Motor neuron (in vitro differentiated cells): ENCODE measurements at regions not wholly inside any gene's neighbourhood (a gene's known extent, or its start where the extent isn't known, plus 50 kb on each side); places are given as distances from the start of the nearest gene placed in this dataset.

Source experiments
- ATAC-seq, 8 experiments: fragments of 200-7000 bp; cut with Tn5 transposase; replicated peaks in 6 of 8; 2 replicates each; pipeline ENCODE4 v1.8.0; 2021; ENCODE audit warnings: mild to moderate bottlenecking in 8 of 8, moderate library complexity in 8 of 8
- H3K27ac ChIP-seq, 2 donors: fragments of 250-450 bp; sonication (Bioruptor Pico); 2 replicates each; pipeline ENCODE4 v1.9.0; 2021; ENCODE audit warnings: antibody characterized with exemption in 2 of 2, mild to moderate bottlenecking in 2 of 2, moderate library complexity in 1 of 2
- H3K4me1 ChIP-seq, 2 donors: fragments of 250-450 bp; sonication (Bioruptor Pico); replicated peaks in 1 of 2; 2 replicates each; pipeline ENCODE4 v1.6.1; 2021; ENCODE audit warnings: antibody characterized with exemption in 2 of 2, mild to moderate bottlenecking in 2 of 2, moderate library complexity in 1 of 2
- H3K4me3 ChIP-seq, 5 donors: fragments of 250-450 bp; sonication (Bioruptor Pico); 2 replicates each; pipeline ENCODE4 v1.9.0; 2021; ENCODE audit warnings: antibody characterized with exemption in 5 of 5, mild to moderate bottlenecking in 5 of 5, moderate library complexity in 4 of 5
- WGBS, 10 experiments: fragments of 450-650 bp; shearing (Covaris generic); methylation state at CpG; one replicate each; pipeline ENCODE4 v1.0.0; 2022; 5-methylcytosine and 5-hydroxymethylcytosine counted together
- in situ Hi-C, 9 experiments: fragments of 400-800 bp; cut with MboI; loops; one replicate each; pipeline ENCODE4 v1.15.0; 2021; ENCODE audit warnings: low sequenced_read_pairs in 9 of 9, low pct_unique_long_range_greater_than_20kb in 2 of 9; ENCODE audit not compliant: unreplicated experiment in 9 of 9

GRCh38 chr4:125832161-125832560, 517.4 kb downstream of the FAT4 start:
- Histone ChIP-seq H3K4me3 (no peak overlapping the region), H3K4me1 (no peaks in the 10 kb centered on the region), H3K27ac (no peak overlapping the region)
- ATAC-seq: no peak
- 49 to 100% (median 84%) methylated on average over 1 to 3 of the region's 3 CpGs; no CpG with 5 or more reads in 1 of the 10 experiments for WGBS, 10 experiments
- in situ Hi-C loops: no loop called here

- in situ Hi-C loops: no loop called here
Measured at GRCh38 chr4:125836597-125837195, 521.9 kb downstream of the FAT4 start.

GRCh38 chr4:125837493-125838201, 522.9 kb downstream of the FAT4 start:
- ATAC-seq: peak in 1 of 8 experiments; percentile 53
- peaks cover 5 to 12% of the 10 kb centered on the region in 2 donors for H3K4me1 ChIP-seq
- H3K4me3 ChIP-seq: no peak overlapping the region
- WGBS, 10 experiments: 56 to 90% (median 86%) methylated on average over 1 to 3 of the region's 3 CpGs
- no peak overlapping the region for H3K27ac ChIP-seq
- in situ Hi-C loops: no loop called here

More at GRCh38 chr4:125836597-125837195, 521.9 kb downstream of the FAT4 start:
- Histone ChIP-seq H3K4me1 (peaks cover 5 to 12% of the 10 kb centered on the region in 2 donors), H3K27ac (no peak overlapping the region), H3K4me3 (no peak overlapping the region)
- ATAC-seq: peak in 2 of 8 experiments; percentile 14 to 28
- WGBS, 10 experiments: 56 to 91% (median 80%) methylated on average over 1 to 4 of the region's 4 CpGs

GRCh38 chr4:125838202-125838601, 523.4 kb downstream of the FAT4 start:
- H3K4me1 ChIP-seq: peaks cover 5 to 12% of the 10 kb centered on the region in 2 donors
- no peak for ATAC-seq
- 73 to 100% (median 86%) methylated on average over 1 to 6 of the region's 6 CpGs for WGBS, 10 experiments
- no peak overlapping the region for H3K27ac ChIP-seq
- in situ Hi-C loops: no loop called here
- no peak overlapping the region for H3K4me3 ChIP-seq

- H3K27ac ChIP-seq: no peak overlapping the region
- in situ Hi-C loops: no loop called here
Measured at GRCh38 chr4:125838924-125839323, 524.2 kb downstream of the FAT4 start.

GRCh38 chr4:125843947-125844346, 529.2 kb downstream of the FAT4 start:
- in situ Hi-C loops: no loop called here
- peak in 2 of 8 experiments; percentile 56 to 65 for ATAC-seq
- H3K27ac ChIP-seq: no peak overlapping the region
- H3K4me3 ChIP-seq: no peak overlapping the region
- H3K4me1 ChIP-seq: peaks cover 0 to 6% of the 10 kb centered on the region in 2 donors

More at GRCh38 chr4:125838924-125839323, 524.2 kb downstream of the FAT4 start:
- ATAC-seq: peak in 4 of 8 experiments; percentile 56 to 73 (median 68)
- Histone ChIP-seq H3K4me1 (peaks cover 5 to 12% of the 10 kb centered on the region in 2 donors), H3K4me3 (no peak overlapping the region)

- no peaks in the 10 kb centered on the region for H3K4me1 ChIP-seq
- 67 to 100% (median 83%) methylated on average over 1 to 3 of the region's 3 CpGs; no CpG with 5 or more reads in 1 of the 10 experiments for WGBS, 10 experiments
- no peak overlapping the region for H3K27ac ChIP-seq
- H3K4me3 ChIP-seq: no peak overlapping the region
- ATAC-seq: no peak
- in situ Hi-C loops: no loop called here
Measured at GRCh38 chr4:125847518-125847917, 532.8 kb downstream of the FAT4 start.

- in situ Hi-C loops: no loop called here
- no peak overlapping the region for H3K27ac ChIP-seq
- no peak overlapping the region for H3K4me3 ChIP-seq
- peak in 2 of 8 experiments; percentile 16 to 38 for ATAC-seq
- H3K4me1 ChIP-seq: no peaks in the 10 kb centered on the region
Measured at GRCh38 chr4:125849869-125850268, 535.1 kb downstream of the FAT4 start.

- Histone ChIP-seq H3K27ac (no peak overlapping the region), H3K4me1 (no peaks in the 10 kb centered on the region), H3K4me3 (no peak overlapping the region)
- in situ Hi-C loops: no loop called here
- 11 to 100% (median 69%) methylated on average over 1 to 4 of the region's 4 CpGs for WGBS, 10 experiments
- ATAC-seq: no peak
Measured at GRCh38 chr4:125891597-125892258, 577.0 kb downstream of the FAT4 start.

- in situ Hi-C loops: no loop called here
- Histone ChIP-seq H3K4me1 (no peaks in the 10 kb centered on the region), H3K27ac (no peak overlapping the region), H3K4me3 (no peak overlapping the region)
- ATAC-seq: no peak
- 100% methylated on average over 1 of the region's 1 CpG; no CpG with 5 or more reads in 6 of the 10 experiments for WGBS, 10 experiments
Measured at GRCh38 chr4:125904802-125905201, 590.0 kb downstream of the FAT4 start.

GRCh38 chr4:125911058-125911457, 596.3 kb downstream of the FAT4 start:
- H3K4me1 ChIP-seq: no peaks in the 10 kb centered on the region
- in situ Hi-C loops: no loop called here
- ATAC-seq: peak in 3 of 8 experiments; percentile 20 to 76 (median 74)
- 0 to 100% (median 87%) methylated on average over 1 to 2 of the region's 2 CpGs; no CpG with 5 or more reads in 1 of the 10 experiments for WGBS, 10 experiments
- H3K4me3 ChIP-seq: no peak overlapping the region
- H3K27ac ChIP-seq: no peak overlapping the region

GRCh38 chr4:125911481-125911880, 596.7 kb downstream of the FAT4 start:
- Histone ChIP-seq H3K27ac (no peak overlapping the region), H3K4me3 (no peak overlapping the region), H3K4me1 (no peaks in the 10 kb centered on the region)
- no peak for ATAC-seq
- in situ Hi-C loops: no loop called here

GRCh38 chr4:125917559-125917958, 602.8 kb downstream of the FAT4 start:
- Histone ChIP-seq H3K4me3 (no peak overlapping the region), H3K27ac (no peak overlapping the region), H3K4me1 (peaks cover 0 to 6% of the 10 kb centered on the region in 2 donors)
- in situ Hi-C loops: no loop called here
- 44 to 100% (median 75%) methylated on average over 1 of the region's 1 CpG; no CpG with 5 or more reads in 6 of the 10 experiments for WGBS, 10 experiments
- peak in 2 of 8 experiments; percentile 57 to 80 for ATAC-seq
